ENCODE measurements at regions not wholly inside any gene's neighbourhood (a gene's known extent, or its start where the extent isn't known, plus 50 kb on each side); places are given as distances from the start of the nearest gene placed in this dataset.

DNA sequence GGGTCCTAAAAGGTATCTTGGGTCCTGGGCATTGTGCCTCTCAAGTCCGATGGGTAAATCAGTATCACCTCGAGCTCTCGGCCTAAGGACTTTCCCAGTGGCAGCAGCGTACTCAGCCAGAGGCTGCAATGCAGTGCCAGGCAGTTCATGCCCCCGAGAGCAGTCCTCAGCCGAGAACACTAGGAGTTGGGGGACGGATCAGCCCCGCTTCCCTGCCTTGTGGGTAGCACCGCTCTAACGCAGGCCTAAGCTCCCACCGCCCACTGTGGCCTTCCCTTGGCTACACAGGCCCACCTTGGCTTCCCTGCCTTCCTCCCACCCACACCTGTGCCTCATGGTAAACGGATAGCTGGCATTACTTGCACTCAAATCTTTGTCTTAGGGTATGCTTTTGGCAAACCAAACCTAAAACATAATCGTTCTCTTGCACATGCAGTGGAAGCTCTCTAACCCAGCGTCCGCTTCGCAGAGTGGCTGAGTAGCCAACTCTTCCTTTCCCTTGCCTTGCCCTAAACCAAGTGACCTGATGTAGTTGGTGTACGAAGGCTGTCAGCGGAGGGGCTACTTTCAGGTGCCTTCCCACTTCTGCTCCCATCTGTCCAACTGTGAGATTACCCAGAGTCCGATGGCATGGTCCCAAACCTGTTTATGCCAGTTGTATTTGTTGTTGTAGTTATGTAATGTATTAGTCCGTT, 73.2 kb upstream of the CHST15 start:
- Histone ChIP-seq H3K9me3 (ENCODE audit: low read length) (no peaks in the 10 kb centered on the region), H3K79me2 (ENCODE audit: insufficient read depth, low read depth, low read length) (no peaks in the 10 kb centered on the region), H4K20me1 (ENCODE audit: insufficient read depth, low read length) (no peaks in the 10 kb centered on the region), H3K9me2 (ENCODE audit: insufficient read depth, low read length) (no peaks in the 10 kb centered on the region), H3K27ac (ENCODE audit: low read depth, low read length, poor library complexity, severe bottlenecking) (no peak overlapping the region), H3K36me3 (ENCODE audit: insufficient read depth, low read length) (no peaks in the 10 kb centered on the region), H3K4me2 (ENCODE audit: low read length) (no peak overlapping the region), H2AFZ (ENCODE audit: low read length) (no peak overlapping the region), H3K4me3 (ENCODE audit: low read depth, low read length, poor library complexity, severe bottlenecking) (no peak overlapping the region), H3K4me1 (ENCODE audit: insufficient read depth, low read length, poor library complexity, severe bottlenecking) (no peaks in the 10 kb centered on the region)
- POLR2A ChIA-PET, result no interaction called here
- TF ChIP-seq, protein P1, sequence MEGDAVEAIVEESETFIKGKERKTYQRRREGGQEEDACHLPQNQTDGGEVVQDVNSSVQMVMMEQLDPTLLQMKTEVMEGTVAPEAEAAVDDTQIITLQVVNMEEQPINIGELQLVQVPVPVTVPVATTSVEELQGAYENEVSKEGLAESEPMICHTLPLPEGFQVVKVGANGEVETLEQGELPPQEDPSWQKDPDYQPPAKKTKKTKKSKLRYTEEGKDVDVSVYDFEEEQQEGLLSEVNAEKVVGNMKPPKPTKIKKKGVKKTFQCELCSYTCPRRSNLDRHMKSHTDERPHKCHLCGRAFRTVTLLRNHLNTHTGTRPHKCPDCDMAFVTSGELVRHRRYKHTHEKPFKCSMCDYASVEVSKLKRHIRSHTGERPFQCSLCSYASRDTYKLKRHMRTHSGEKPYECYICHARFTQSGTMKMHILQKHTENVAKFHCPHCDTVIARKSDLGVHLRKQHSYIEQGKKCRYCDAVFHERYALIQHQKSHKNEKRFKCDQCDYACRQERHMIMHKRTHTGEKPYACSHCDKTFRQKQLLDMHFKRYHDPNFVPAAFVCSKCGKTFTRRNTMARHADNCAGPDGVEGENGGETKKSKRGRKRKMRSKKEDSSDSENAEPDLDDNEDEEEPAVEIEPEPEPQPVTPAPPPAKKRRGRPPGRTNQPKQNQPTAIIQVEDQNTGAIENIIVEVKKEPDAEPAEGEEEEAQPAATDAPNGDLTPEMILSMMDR (conservative IDR thresholded peaks at IDR 0.05; ENCODE audit: low read length), result no peak
- no peak for TF ChIP-seq EZH2phosphoT487 (IDR thresholded peaks at IDR 0.05; ENCODE audit: borderline replicate concordance, low read depth, low read length)
- intact Hi-C loops (cut with micrococcal nuclease; ENCODE audit: unreplicated experiment), result no loop called here
- no peak for DNase-seq (ENCODE audit: low spot score)
- CTCF ChIA-PET (ENCODE audit: unreplicated experiment), result no interaction called here
- no TSS peak for BruUV-seq (replicated peaks)

- no peaks in the 10 kb centered on the region for H3K79me2 ChIP-seq (ENCODE audit: insufficient read depth, low read depth, low read length)
- no peak overlapping the region for H3K27ac ChIP-seq (ENCODE audit: low read depth, low read length, poor library complexity, severe bottlenecking)
- ChIA-PET POLR2A (no interaction called here), CTCF (ENCODE audit: unreplicated experiment) (no interaction called here)
- no peaks in the 10 kb centered on the region for H4K20me1 ChIP-seq (ENCODE audit: insufficient read depth, low read length)
- H3K4me1 ChIP-seq (ENCODE audit: insufficient read depth, low read length, poor library complexity, severe bottlenecking), result no peaks in the 10 kb centered on the region
- H3K4me2 ChIP-seq (ENCODE audit: low read length), result no peak overlapping the region
- no peak overlapping the region for H3K4me3 ChIP-seq (ENCODE audit: low read depth, low read length, poor library complexity, severe bottlenecking)
- no peak overlapping the region for H2AFZ ChIP-seq (ENCODE audit: low read length)
- intact Hi-C loops (cut with micrococcal nuclease; ENCODE audit: unreplicated experiment), result no loop called here
- no peaks in the 10 kb centered on the region for H3K36me3 ChIP-seq (ENCODE audit: insufficient read depth, low read length)
- no peaks in the 10 kb centered on the region for H3K9me3 ChIP-seq (ENCODE audit: low read length)
- H3K9me2 ChIP-seq (ENCODE audit: insufficient read depth, low read length), result no peaks in the 10 kb centered on the region
- no peak for DNase-seq (ENCODE audit: low spot score)
- BruUV-seq (replicated peaks), result no TSS peak
- TF ChIP-seq EZH2phosphoT487 (IDR thresholded peaks at IDR 0.05; ENCODE audit: borderline replicate concordance, low read depth, low read length), result no peak
- TF ChIP-seq, protein P1 (conservative IDR thresholded peaks at IDR 0.05; ENCODE audit: low read length), result no peak
Observed at GRCh38 chr10:124165827-124166226, 72.4 kb upstream of the CHST15 start.

GRCh38 chr10:124165311-124165710, 71.9 kb upstream of the CHST15 start:
- Histone ChIP-seq H3K4me1 (ENCODE audit: insufficient read depth, low read length, poor library complexity, severe bottlenecking) (no peaks in the 10 kb centered on the region), H3K9me2 (ENCODE audit: insufficient read depth, low read length) (no peaks in the 10 kb centered on the region), H3K27ac (ENCODE audit: low read depth, low read length, poor library complexity, severe bottlenecking) (no peak overlapping the region), H2AFZ (ENCODE audit: low read length) (no peak overlapping the region), H3K79me2 (ENCODE audit: insufficient read depth, low read depth, low read length) (no peaks in the 10 kb centered on the region), H3K36me3 (ENCODE audit: insufficient read depth, low read length) (no peaks in the 10 kb centered on the region), H4K20me1 (ENCODE audit: insufficient read depth, low read length) (no peaks in the 10 kb centered on the region), H3K9me3 (ENCODE audit: low read length) (no peaks in the 10 kb centered on the region), H3K4me2 (ENCODE audit: low read length) (no peak overlapping the region), H3K4me3 (ENCODE audit: low read depth, low read length, poor library complexity, severe bottlenecking) (no peak overlapping the region)
- intact Hi-C loops (cut with micrococcal nuclease; ENCODE audit: unreplicated experiment), result no loop called here
- POLR2A ChIA-PET, result no interaction called here
- CTCF ChIA-PET (ENCODE audit: unreplicated experiment), result no interaction called here
- BruUV-seq (replicated peaks), result no TSS peak
- no peak for DNase-seq (ENCODE audit: low spot score)
- TF ChIP-seq EZH2phosphoT487 (IDR thresholded peaks at IDR 0.05; ENCODE audit: borderline replicate concordance, low read depth, low read length), result no peak
- TF ChIP-seq, protein P1 (conservative IDR thresholded peaks at IDR 0.05; ENCODE audit: low read length), result no peak
